ENCODE measurements at regions not wholly inside any gene's neighbourhood (a gene's known extent, or its start where the extent isn't known, plus 50 kb on each side); places are given as distances from the start of the nearest gene placed in this dataset.

DNA sequence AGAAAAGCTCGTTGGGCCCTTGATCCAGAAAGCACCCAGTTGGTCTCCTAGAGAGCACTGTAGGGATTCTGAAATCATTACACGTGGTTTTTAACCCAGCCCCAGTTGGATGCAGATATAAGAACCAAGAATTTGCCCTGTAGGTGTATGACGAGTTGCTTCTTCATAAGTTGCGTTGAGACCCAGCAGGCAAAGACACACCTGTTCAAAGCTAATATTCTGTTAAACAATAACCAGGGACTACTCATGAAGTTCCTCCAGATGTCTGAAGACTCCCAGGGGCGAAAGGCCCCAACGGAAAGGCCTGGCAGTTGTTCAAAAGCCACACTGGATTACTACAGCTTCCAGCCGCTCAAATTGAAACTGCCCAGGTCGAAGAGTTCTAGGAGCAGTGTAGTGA is 88.6 kb upstream of the HNRNPU start:
- Histone ChIP-seq H3K27me3 (no peaks in the 10 kb centered on the region), H3K36me3 (no peaks in the 10 kb centered on the region), H3K4me1 (peaks cover 0 to 2% of the 10 kb centered on the region in 2 donors), H3K27ac (no peak overlapping the region), H3K9me3 (no peaks in the 10 kb centered on the region), H3K4me3 (no peak overlapping the region)
- intact Hi-C loops (cut with DNase I) = no loop called here
- no peak for DNase-seq (ENCODE audit: low spot score in 2 of 2)
- TF ChIP-seq, protein P1, sequence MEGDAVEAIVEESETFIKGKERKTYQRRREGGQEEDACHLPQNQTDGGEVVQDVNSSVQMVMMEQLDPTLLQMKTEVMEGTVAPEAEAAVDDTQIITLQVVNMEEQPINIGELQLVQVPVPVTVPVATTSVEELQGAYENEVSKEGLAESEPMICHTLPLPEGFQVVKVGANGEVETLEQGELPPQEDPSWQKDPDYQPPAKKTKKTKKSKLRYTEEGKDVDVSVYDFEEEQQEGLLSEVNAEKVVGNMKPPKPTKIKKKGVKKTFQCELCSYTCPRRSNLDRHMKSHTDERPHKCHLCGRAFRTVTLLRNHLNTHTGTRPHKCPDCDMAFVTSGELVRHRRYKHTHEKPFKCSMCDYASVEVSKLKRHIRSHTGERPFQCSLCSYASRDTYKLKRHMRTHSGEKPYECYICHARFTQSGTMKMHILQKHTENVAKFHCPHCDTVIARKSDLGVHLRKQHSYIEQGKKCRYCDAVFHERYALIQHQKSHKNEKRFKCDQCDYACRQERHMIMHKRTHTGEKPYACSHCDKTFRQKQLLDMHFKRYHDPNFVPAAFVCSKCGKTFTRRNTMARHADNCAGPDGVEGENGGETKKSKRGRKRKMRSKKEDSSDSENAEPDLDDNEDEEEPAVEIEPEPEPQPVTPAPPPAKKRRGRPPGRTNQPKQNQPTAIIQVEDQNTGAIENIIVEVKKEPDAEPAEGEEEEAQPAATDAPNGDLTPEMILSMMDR (IDR thresholded peaks at IDR 0.05) = no peak

DNA sequence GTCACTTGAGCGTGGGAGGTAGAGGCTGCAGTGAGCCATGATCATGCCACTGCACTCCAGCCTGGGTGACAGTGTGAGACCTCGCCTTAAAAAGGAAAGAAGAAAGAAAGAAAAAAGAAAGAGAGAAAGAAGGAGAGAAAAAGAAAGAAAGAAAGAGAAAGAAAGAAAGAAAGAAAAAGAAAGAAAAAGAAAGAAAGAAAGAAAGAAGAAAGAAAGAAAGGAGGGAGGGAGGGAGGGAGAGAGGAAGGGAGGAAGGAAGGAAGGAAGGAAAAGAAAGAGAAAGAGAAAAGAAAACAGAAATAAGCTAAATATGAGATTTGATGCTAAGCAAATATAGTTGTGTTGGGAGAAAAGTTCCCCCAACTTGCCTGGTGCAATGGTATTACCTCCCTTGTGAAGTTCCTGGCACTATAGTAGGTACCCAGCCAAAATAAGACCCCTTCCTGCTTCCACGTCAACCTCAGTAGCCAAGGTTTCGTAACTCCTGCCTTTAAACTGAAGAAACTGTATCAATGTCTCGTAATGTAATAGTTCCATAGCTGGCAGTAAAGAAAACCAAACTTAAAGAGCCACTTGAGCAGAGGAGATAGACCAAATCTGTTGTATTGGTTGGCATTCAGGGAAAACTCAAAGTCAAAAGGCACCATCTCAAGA is 88.1 kb upstream of the HNRNPU start:
- Histone ChIP-seq H3K9me3 (no peaks in the 10 kb centered on the region), H3K27me3 (no peaks in the 10 kb centered on the region), H3K27ac (no peak overlapping the region), H3K4me3 (no peak overlapping the region), H3K4me1 (peaks cover 0 to 2% of the 10 kb centered on the region in 2 donors), H3K36me3 (no peaks in the 10 kb centered on the region)
- TF ChIP-seq, protein P1 (IDR thresholded peaks at IDR 0.05) = no peak
- DNase-seq (ENCODE audit: low spot score in 2 of 2) = no peak
- intact Hi-C loops (cut with DNase I) = no loop called here

DNA sequence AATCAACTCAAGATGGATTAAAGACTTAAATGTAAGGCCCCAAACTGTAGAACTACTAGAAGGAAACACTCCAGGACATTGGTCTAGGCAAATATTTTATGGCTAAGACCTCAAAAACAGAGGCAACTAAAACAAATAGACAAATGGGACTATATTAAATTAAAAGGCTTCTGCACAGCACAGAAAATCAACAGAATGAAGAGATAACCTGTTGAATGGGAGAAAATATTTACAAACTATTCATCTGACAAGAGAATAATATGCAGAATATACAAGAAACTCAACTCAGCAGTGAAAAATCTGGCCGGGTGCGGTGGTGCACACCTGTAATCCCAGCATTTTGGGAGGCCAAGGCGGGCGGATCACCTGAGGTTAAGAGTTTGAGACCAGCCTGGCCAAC is 84.1 kb upstream of the HNRNPU start:
- Histone ChIP-seq H3K4me3 (no peak overlapping the region), H3K27me3 (no peaks in the 10 kb centered on the region), H3K36me3 (no peaks in the 10 kb centered on the region), H3K27ac (no peak overlapping the region), H3K4me1 (no peaks in the 10 kb centered on the region), H3K9me3 (no peaks in the 10 kb centered on the region)
- intact Hi-C loops (cut with DNase I) = no loop called here
- TF ChIP-seq, protein P1 (IDR thresholded peaks at IDR 0.05) = no peak
- no peak for DNase-seq (ENCODE audit: low spot score in 2 of 2)

DNA sequence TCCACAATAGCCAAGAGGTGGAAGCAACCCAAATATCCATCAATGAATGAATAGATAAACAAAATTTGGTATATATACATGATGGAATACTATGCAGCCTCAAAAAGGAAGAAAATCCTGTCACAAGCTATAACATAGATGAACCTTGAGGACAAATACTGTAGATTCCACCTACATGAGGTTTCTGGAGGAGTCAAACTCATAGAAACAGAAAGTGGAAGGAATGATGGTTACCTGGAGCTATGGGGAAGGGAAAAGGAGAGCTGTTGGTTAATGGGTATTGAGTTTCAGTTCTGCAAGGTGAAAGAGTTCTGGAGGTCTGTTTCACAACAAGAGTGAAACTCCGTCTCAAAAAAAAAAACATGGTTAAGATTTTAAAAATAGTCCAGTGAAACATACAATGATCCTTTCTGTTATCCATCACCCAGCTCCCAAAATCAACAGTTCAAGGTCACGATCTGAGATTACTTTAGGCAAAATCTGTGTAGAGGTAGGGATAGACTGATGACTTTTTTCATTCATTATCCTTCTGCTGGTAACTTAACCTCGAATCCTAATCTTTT is 80.8 kb upstream of the HNRNPU start:
- Histone ChIP-seq H3K4me1 (no peaks in the 10 kb centered on the region), H3K36me3 (no peaks in the 10 kb centered on the region), H3K9me3 (no peaks in the 10 kb centered on the region), H3K27me3 (no peaks in the 10 kb centered on the region), H3K4me3 (no peak overlapping the region), H3K27ac (no peak overlapping the region)
- intact Hi-C loops (cut with DNase I) = no loop called here
- DNase-seq (ENCODE audit: low spot score in 2 of 2) = no peak
- TF ChIP-seq, protein P1 (IDR thresholded peaks at IDR 0.05) = no peak

DNA sequence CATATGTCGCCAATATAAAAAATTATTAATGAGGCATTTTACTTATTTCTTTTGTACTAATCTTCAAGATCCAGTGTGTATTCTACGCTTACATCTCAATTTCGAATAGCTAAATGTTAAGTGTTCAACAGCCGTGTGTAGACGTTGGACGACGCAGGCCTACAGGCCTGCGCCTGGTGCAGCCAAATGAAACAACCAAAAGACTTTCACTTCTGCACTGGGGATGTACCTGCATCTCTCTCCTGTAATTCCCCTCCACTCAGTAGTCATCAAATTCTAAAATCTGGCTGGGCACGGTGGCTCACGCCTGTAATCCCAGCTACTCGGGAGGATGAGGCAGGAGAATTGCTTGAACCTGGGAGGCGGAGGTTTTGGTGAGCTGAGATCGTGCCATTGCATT is 76.8 kb upstream of the HNRNPU start:
- H3K4me3 ChIP-seq = no peak overlapping the region
- DNase-seq (ENCODE audit: low spot score in 2 of 2) = no peak
- H3K4me1 ChIP-seq = no peaks in the 10 kb centered on the region
- intact Hi-C loops (cut with DNase I) = no loop called here
- H3K27me3 ChIP-seq = no peaks in the 10 kb centered on the region
- TF ChIP-seq, protein P1 (IDR thresholded peaks at IDR 0.05) = no peak
- H3K36me3 ChIP-seq = no peaks in the 10 kb centered on the region
- no peak overlapping the region for H3K27ac ChIP-seq
- no peaks in the 10 kb centered on the region for H3K9me3 ChIP-seq

Measured in ascending aorta (tissue), 2 donors.